Kidney (tissue), 13 donors: ENCODE measurements at regions not wholly inside any gene's neighbourhood (a gene's known extent, or its start where the extent isn't known, plus 50 kb on each side); places are given as distances from the start of the nearest gene placed in this dataset.
A peak's percentile ranks its signal among the peaks of the same experiment; 100 is the strongest.

Experiments
- DNase-seq, 5 donors: peaks; one replicate each; pipeline ENCODE4 v3.0.0-alpha.2; 2013 to 2020
- FAIRE-seq: peaks from 2 replicates; lab custom pipeline; 2012; peaks lifted over from hg19 to GRCh38; lab: Jason Lieb, UNC
- H3K27ac ChIP-seq, 2 donors: one replicate each; pipeline ENCODE4 v1.7.0; 2013; ENCODE audit warnings: low read depth in 2 of 2, low read length in 2 of 2, inconsistent platforms in 1 of 2
- H3K27me3 ChIP-seq: one replicate; pipeline ENCODE4 v1.7.1; 2013; ENCODE audit warnings: low read length, inconsistent platforms; ENCODE audit not compliant: control insufficient read depth, insufficient read depth
- H3K36me3 ChIP-seq, 3 donors: one replicate each; pipeline versions ENCODE4 v1.7.0 to v1.7.1; 2013; ENCODE audit warnings: low read length in 3 of 3, control low read depth in 1 of 3, inconsistent platforms in 1 of 3; ENCODE audit not compliant: insufficient read depth in 3 of 3, control insufficient read depth in 2 of 3
- H3K4me1 ChIP-seq, 3 donors: one replicate each; pipeline versions ENCODE4 v1.7.0 to v1.7.1; 2013; ENCODE audit warnings: low read length in 3 of 3, inconsistent platforms in 1 of 3, low read depth in 1 of 3; ENCODE audit not compliant: control insufficient read depth in 2 of 3, insufficient read depth in 2 of 3
- H3K4me3 ChIP-seq, 3 donors: one replicate each; pipeline versions ENCODE4 v1.7.0 to v1.8.1; 2013; ENCODE audit warnings: low read length in 3 of 3, control low read depth in 1 of 3, inconsistent platforms in 1 of 3
- H3K9ac ChIP-seq, 3 donors: one replicate each; pipeline versions ENCODE4 v1.7.0 to v1.7.1; 2013; ENCODE audit warnings: low read length in 3 of 3, control low read depth in 1 of 3, inconsistent platforms in 1 of 3
- H3K9me3 ChIP-seq, 3 donors: one replicate each; pipeline versions ENCODE4 v1.7.0 to v1.7.1; 2013; ENCODE audit warnings: low read length in 3 of 3, control low read depth in 1 of 3, inconsistent platforms in 1 of 3; ENCODE audit not compliant: control insufficient read depth in 2 of 3, insufficient read depth in 1 of 3
- intact Hi-C: fragments of 100-400 bp; cut with DNase I; formaldehyde crosslinking; loops from one replicate; pipeline ENCODE4 v1.11.1; 2022
- TF ChIP-seq, protein P1 (sequence below): IDR thresholded peaks from 3 replicates; pipeline ENCODE4 v1.5.1; 2012; ENCODE audit warnings: mild to moderate bottlenecking, moderate library complexity, borderline replicate concordance; ENCODE audit not compliant: insufficient read depth; ENCODE audit errors: extremely low read depth
- donor health status: control.
- donor health status: control.
- donor health status: control.
- donor health status: control.
- donor health status: control.
- donor health status: DM: yes; HTN: yes; CAD: no.
- donor health status: Normal renal cell carcinoma (clear cell type).

GRCh38 chr9:91045041-91045440 lies 243.4 kb downstream of the SYK start:
- peak in 3 of 5 donors; percentile 41 to 81 (median 74) for DNase-seq
- Histone ChIP-seq H3K36me3 (no peaks in the 10 kb centered on the region), H3K9me3 (no peaks in the 10 kb centered on the region), H3K9ac (no peak overlapping the region), H3K4me3 (no peak overlapping the region), H3K27ac (no peak overlapping the region), H3K27me3 (no peaks in the 10 kb centered on the region), H3K4me1 (peaks cover 0 to 2% (median 0%) of the 10 kb centered on the region in 3 donors)
- FAIRE-seq, result no peak
- intact Hi-C loops, result no loop called here
- TF ChIP-seq, protein P1, sequence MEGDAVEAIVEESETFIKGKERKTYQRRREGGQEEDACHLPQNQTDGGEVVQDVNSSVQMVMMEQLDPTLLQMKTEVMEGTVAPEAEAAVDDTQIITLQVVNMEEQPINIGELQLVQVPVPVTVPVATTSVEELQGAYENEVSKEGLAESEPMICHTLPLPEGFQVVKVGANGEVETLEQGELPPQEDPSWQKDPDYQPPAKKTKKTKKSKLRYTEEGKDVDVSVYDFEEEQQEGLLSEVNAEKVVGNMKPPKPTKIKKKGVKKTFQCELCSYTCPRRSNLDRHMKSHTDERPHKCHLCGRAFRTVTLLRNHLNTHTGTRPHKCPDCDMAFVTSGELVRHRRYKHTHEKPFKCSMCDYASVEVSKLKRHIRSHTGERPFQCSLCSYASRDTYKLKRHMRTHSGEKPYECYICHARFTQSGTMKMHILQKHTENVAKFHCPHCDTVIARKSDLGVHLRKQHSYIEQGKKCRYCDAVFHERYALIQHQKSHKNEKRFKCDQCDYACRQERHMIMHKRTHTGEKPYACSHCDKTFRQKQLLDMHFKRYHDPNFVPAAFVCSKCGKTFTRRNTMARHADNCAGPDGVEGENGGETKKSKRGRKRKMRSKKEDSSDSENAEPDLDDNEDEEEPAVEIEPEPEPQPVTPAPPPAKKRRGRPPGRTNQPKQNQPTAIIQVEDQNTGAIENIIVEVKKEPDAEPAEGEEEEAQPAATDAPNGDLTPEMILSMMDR, result no peak

DNA sequence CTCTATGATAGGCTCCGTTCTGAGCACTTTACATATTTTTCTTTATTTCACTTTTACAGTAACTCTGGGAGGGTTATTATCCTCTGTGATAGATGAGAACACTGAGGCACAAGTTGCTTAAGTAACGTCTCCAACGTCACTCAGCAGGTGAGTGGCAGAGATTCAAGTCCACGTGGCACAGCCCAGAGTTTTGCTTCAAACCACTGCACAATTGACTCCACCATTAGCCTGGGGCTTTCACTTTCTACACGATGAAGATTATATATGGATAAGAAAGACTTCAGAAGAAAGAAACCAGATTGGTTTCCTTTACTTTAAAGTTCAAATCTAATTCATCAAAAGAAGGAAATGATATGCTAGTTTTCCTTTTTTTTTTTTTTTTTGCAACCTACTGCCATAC lies 245.9 kb downstream of the SYK start:
- FAIRE-seq (no peak), DNase-seq (no peak)
- Histone ChIP-seq H3K27me3 (no peaks in the 10 kb centered on the region), H3K4me3 (no peak overlapping the region), H3K9me3 (no peaks in the 10 kb centered on the region), H3K9ac (no peak overlapping the region), H3K27ac (no peak overlapping the region), H3K36me3 (no peaks in the 10 kb centered on the region), H3K4me1 (peaks cover 0 to 2% (median 0%) of the 10 kb centered on the region in 3 donors)
- TF ChIP-seq, protein P1, result no peak
- intact Hi-C loops, result no loop called here

- Histone ChIP-seq H3K36me3 (no peaks in the 10 kb centered on the region), H3K27ac (no peak overlapping the region), H3K27me3 (no peaks in the 10 kb centered on the region), H3K4me3 (no peak overlapping the region), H3K9me3 (no peaks in the 10 kb centered on the region), H3K4me1 (peaks cover 0 to 2% (median 0%) of the 10 kb centered on the region in 3 donors), H3K9ac (no peak overlapping the region)
- no peak for DNase-seq
- TF ChIP-seq, protein P1, result no peak
- intact Hi-C loops, result no loop called here
- no peak for FAIRE-seq
These were observed 246.5 kb downstream of the SYK start for GRCh38 chr9:91047993-91048607.

GRCh38 chr9:91048749-91049148 lies 247.1 kb downstream of the SYK start:
- TF ChIP-seq, protein P1, result no peak
- intact Hi-C loops, result no loop called here
- no peak for DNase-seq
- Histone ChIP-seq H3K9me3 (no peaks in the 10 kb centered on the region), H3K27me3 (no peaks in the 10 kb centered on the region), H3K4me3 (no peak overlapping the region), H3K9ac (no peak overlapping the region), H3K27ac (no peak overlapping the region), H3K4me1 (peaks cover 0 to 2% (median 0%) of the 10 kb centered on the region in 3 donors), H3K36me3 (no peaks in the 10 kb centered on the region)
- no peak for FAIRE-seq
